MCF 10A (cell line): ENCODE measurements at regions not wholly inside any gene's neighbourhood (a gene's known extent, or its start where the extent isn't known, plus 50 kb on each side); places are given as distances from the start of the nearest gene placed in this dataset.
"Not testable (repeated sequence)": the region's sequence is repeated elsewhere in the genome, so short reads cannot be mapped to it uniquely, and the experiment has no call there.

Source experiments
- BruUV-seq: library from RNA; stranded (reverse); fragments of 400-500 nt; replicated peaks from 2 replicates; lab custom pipeline; 2021; lab: Mats Ljungman, UMichigan
- CTCF ChIA-PET: fragments of 300-600 bp; sonication (Branson Sonifier 250); formaldehyde crosslinking; extraction: SDS; loops from one replicate; lab custom pipeline; 2021; ENCODE audit warnings: antibody characterized with exemption, inconsistent platforms; lab: Yijun Ruan, JAX
- POLR2A ChIA-PET: fragments of 300-600, 350-650 bp; sonication (Branson Sonifier 250); formaldehyde crosslinking; extraction: SDS; loops from one replicate; lab custom pipeline; 2020; ENCODE audit warnings: antibody characterized with exemption, inconsistent platforms; lab: Yijun Ruan, JAX
- DNase-seq: peaks from one replicate; pipeline ENCODE4 v3.0.0-alpha.2; 2018; ENCODE audit not compliant: unreplicated experiment
- H3K27ac Mint-ChIP-seq: one replicate; pipeline ENCODE4 v1.8.0; 2022; ENCODE audit warnings: mild to moderate bottlenecking, low read depth, mixed read lengths; ENCODE audit not compliant: unreplicated experiment
- H3K27me3 Mint-ChIP-seq: one replicate; pipeline ENCODE4 v1.8.0; 2022; ENCODE audit warnings: mixed read lengths; ENCODE audit not compliant: insufficient read depth, unreplicated experiment
- H3K36me3 Mint-ChIP-seq: one replicate; pipeline ENCODE4 v1.8.0; 2022; ENCODE audit warnings: mild to moderate bottlenecking, moderate library complexity, mixed read lengths; ENCODE audit not compliant: insufficient read depth, unreplicated experiment
- H3K4me1 Mint-ChIP-seq: one replicate; pipeline ENCODE4 v1.8.0; 2022; ENCODE audit warnings: mixed read lengths; ENCODE audit not compliant: insufficient read depth, unreplicated experiment
- H3K4me3 Mint-ChIP-seq: one replicate; pipeline ENCODE4 v1.8.0; 2022; ENCODE audit warnings: mild to moderate bottlenecking, moderate library complexity, mixed read lengths; ENCODE audit not compliant: unreplicated experiment
- H3K9me3 Mint-ChIP-seq: one replicate; pipeline ENCODE4 v1.8.0; 2022; ENCODE audit warnings: mixed read lengths; ENCODE audit not compliant: unreplicated experiment
- intact Hi-C: fragments of 100-400 bp; cut with micrococcal nuclease; formaldehyde crosslinking; loops from 2 replicates; pipeline ENCODE4 v1.14.1; 2022
- TF ChIP-seq, protein P1 (sequence below): fragments of 200-600 bp; IDR thresholded peaks from one replicate; pipeline ENCODE4 v1.8.0; 2022; ENCODE audit warnings: antibody characterized with exemption, mild to moderate bottlenecking; ENCODE audit not compliant: unreplicated experiment

DNA sequence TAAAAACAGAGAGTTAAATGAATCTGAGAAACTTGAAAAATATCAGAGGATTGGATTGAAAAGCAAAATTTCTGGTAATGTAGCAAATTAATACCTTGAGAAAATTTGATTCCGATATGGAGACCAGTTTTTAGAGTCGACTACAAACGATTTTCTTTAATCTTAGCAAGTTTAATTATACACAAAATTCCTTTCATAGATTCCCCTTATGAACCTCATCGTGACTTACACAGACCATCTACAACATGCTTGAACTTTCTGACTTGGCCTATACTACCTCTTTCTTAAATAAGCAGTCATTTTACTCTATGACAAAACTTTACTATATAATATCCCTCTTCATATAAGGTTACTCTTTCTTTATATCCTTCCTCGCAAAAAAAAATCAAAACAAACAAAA, 769.6 kb upstream of the CRIM1 start:
- no peaks in the 10 kb centered on the region for H3K36me3 Mint-ChIP-seq
- intact Hi-C loops, result no loop called here
- H3K9me3 Mint-ChIP-seq, result peaks cover 9% of the 10 kb centered on the region
- no peak overlapping the region for H3K4me3 Mint-ChIP-seq
- POLR2A ChIA-PET, result no interaction called here
- DNase-seq, result no peak
- no peaks in the 10 kb centered on the region for H3K4me1 Mint-ChIP-seq
- H3K27ac Mint-ChIP-seq, result no peak overlapping the region
- TF ChIP-seq, protein P1, sequence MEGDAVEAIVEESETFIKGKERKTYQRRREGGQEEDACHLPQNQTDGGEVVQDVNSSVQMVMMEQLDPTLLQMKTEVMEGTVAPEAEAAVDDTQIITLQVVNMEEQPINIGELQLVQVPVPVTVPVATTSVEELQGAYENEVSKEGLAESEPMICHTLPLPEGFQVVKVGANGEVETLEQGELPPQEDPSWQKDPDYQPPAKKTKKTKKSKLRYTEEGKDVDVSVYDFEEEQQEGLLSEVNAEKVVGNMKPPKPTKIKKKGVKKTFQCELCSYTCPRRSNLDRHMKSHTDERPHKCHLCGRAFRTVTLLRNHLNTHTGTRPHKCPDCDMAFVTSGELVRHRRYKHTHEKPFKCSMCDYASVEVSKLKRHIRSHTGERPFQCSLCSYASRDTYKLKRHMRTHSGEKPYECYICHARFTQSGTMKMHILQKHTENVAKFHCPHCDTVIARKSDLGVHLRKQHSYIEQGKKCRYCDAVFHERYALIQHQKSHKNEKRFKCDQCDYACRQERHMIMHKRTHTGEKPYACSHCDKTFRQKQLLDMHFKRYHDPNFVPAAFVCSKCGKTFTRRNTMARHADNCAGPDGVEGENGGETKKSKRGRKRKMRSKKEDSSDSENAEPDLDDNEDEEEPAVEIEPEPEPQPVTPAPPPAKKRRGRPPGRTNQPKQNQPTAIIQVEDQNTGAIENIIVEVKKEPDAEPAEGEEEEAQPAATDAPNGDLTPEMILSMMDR, result no peak
- CTCF ChIA-PET, result interaction anchor here (0.7 kb wide), 1 partner anchor 393 kb away, joined by 5 read pairs; no protein-coding TSS in a partner anchor
- no peaks in the 10 kb centered on the region for H3K27me3 Mint-ChIP-seq
- no TSS peak for BruUV-seq

DNA sequence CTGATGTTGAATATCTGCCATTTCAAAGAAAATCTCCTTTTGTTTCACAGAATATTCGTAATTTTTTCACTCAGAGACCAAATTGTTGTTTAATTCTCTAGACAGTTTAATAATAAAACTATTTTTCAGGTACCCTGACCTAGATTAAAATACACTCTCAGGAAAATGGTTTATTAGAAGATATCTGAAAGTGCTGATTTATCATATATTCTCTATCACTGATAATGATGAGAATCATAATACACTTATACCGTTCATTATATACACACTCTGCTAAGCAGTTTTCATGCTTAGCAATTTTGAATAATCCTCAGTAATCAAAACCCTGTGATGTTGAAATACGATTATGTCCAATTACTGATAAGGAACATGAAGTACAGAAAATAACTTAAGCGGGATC, 772.9 kb upstream of the CRIM1 start:
- ChIA-PET POLR2A (no interaction called here), CTCF (no interaction called here)
- Mint-ChIP-seq H3K4me3 (no peak overlapping the region), H3K9me3 (peaks cover 9% of the 10 kb centered on the region), H3K27me3 (peaks cover 30% of the 10 kb centered on the region), H3K27ac (no peak overlapping the region), H3K4me1 (no peaks in the 10 kb centered on the region), H3K36me3 (no peaks in the 10 kb centered on the region)
- BruUV-seq, result no TSS peak
- DNase-seq, result no peak
- TF ChIP-seq, protein P1, result no peak
- intact Hi-C loops, result no loop called here

- no TSS peak for BruUV-seq
Observed at GRCh38 chr2:35580956-35581355, 774.6 kb upstream of the CRIM1 start.

DNA sequence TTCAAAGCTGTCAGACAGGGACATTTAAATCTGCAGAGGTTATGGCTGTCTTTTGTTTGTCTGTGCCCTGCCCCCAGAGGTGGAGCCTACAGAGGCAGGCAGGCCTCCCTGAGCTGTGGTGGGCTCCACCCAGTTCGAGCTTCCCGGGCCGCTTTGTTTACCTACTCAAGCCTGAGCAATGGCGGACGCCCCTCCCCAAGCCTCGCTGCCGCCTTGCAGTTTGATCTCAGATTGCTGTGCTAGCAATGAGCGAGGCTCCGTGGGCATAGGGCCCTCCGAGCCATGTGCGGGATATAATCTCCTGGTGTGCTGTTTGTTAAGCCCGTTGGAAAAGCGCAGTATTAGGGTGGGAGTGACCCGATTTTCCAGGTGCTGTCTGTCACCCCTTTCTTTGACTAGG, 787.0 kb upstream of the CRIM1 start:
- CTCF ChIA-PET, intact Hi-C loops, H3K4me3 Mint-ChIP-seq, H3K27me3 Mint-ChIP-seq, DNase-seq, BruUV-seq, H3K4me1 Mint-ChIP-seq, H3K9me3 Mint-ChIP-seq, H3K36me3 Mint-ChIP-seq, POLR2A ChIA-PET, H3K27ac Mint-ChIP-seq: not testable (repeated sequence)

More at GRCh38 chr2:35580956-35581355, 774.6 kb upstream of the CRIM1 start:
- Mint-ChIP-seq H3K27me3 (peaks cover 30% of the 10 kb centered on the region), H3K36me3 (no peaks in the 10 kb centered on the region), H3K9me3 (peaks cover 3% of the 10 kb centered on the region), H3K4me3 (no peak overlapping the region), H3K27ac (no peak overlapping the region), H3K4me1 (no peaks in the 10 kb centered on the region)
- CTCF ChIA-PET, result interaction anchor here (0.6 kb wide), 1 partner anchor 170 kb away, joined by 3 read pairs; no protein-coding TSS in a partner anchor
- POLR2A ChIA-PET, result no interaction called here
- TF ChIP-seq, protein P1, result no peak
- DNase-seq, result no peak
- intact Hi-C loops, result no loop called here

DNA sequence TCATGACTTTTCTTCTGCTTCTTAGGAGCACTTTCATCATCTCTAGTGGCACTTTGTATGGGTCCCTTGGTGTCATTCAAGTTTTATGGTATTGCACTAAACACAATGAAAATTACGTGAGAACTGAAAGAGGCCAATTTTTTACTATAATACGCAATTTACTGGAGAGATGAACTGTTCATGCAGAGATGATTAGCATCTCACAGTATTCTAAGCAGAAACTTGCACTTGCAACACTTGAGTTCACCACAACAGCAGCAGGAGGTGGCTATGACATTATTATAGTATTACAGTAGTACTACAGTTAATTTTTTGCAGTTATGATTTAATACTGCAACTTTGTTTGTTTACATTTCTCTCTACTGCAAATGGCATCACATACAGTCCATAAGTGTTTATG, 793.1 kb upstream of the CRIM1 start:
- no peak overlapping the region for H3K27ac Mint-ChIP-seq
- POLR2A ChIA-PET, result no interaction called here
- CTCF ChIA-PET, result no interaction called here
- TF ChIP-seq, protein P1, result no peak
- BruUV-seq, result no TSS peak
- intact Hi-C loops, result no loop called here
- no peaks in the 10 kb centered on the region for H3K27me3 Mint-ChIP-seq
- no peaks in the 10 kb centered on the region for H3K9me3 Mint-ChIP-seq
- no peak overlapping the region for H3K4me3 Mint-ChIP-seq
- no peak for DNase-seq
- H3K36me3 Mint-ChIP-seq, result no peaks in the 10 kb centered on the region
- H3K4me1 Mint-ChIP-seq, result no peaks in the 10 kb centered on the region
